Activated CD4-positive, alpha-beta T cell treated with anti-CD3 and anti-CD28 coated beads for 48 hours (primary cell): ENCODE measurements at regions not wholly inside any gene's neighbourhood (a gene's known extent, or its start where the extent isn't known, plus 50 kb on each side); places are given as distances from the start of the nearest gene placed in this dataset.
"Not testable (repeated sequence)": the region's sequence is repeated elsewhere in the genome, so short reads cannot be mapped to it uniquely, and the experiment has no call there.

Experiments
- DNase-seq: peaks from one replicate; pipeline ENCODE4 v3.0.0-alpha.2; 2020

DNA sequence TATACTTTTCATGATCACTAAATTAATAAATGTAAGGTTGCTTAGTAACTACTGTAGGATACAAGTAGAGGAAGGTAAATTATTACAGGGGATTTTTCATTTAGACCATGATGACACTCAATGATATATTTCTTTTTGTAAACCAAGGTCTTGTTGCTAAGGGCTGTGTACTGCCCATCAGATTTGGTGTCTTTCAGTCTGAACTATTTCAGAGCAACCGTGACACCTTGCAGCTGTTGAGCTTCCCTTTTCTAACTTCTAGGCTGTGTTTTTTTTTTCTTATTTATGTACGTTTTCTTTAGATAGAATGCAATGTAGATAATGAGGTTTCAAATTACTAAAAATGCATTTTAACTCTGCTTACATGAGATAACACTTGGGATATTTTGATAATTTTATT, 292.0 kb upstream of the MBL2 start:
- no peak for DNase-seq

DNA sequence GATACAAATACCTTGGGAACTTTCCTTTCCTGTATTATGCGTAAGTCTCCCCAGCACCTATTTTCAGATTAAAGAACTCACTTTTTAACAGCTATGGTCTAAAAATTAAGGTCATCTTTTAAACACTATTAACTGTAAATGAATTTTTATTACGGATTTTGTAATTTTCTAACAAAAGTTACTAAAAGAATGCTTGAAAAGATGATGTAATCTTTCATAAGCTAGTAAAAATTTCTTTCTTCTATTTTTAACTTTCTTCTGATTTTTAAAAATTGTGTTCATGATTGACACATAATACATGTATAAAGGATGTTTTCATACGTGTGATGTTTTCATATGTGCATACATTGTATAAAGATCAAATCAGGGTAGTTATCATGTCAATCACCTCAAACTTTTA, 291.2 kb upstream of the MBL2 start:
- DNase-seq, result no peak

DNA sequence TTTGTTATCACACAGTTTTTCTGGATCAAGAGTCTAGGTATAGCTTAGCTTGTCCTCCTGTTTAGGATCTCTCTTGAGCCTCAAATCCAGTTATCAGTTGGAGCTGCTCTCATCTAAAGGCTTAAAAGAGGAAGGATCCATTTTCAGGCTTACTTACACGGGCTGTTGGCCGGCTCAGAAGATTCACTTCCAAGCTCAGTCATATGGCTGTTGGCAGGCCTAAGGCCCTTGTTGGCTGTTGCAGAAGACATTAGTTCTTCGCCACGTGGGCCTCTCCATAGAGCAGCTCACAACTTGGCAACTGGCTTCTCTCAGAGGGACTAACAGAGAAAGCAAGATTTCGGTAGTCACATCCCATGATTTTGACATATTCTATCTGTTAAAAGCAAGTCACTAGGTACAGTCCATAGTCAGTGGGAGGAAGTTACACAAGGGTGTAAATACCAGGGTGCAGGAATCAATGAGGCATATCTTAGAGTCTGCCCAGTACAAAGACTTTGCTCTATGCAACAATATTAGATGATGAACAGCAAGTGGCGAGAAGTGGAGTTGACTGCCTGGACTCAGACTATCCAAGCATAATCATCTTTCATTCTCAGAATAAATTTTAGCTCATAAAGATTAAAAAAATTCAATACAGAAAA, 280.1 kb upstream of the MBL2 start:
- DNase-seq, result no peak

DNA sequence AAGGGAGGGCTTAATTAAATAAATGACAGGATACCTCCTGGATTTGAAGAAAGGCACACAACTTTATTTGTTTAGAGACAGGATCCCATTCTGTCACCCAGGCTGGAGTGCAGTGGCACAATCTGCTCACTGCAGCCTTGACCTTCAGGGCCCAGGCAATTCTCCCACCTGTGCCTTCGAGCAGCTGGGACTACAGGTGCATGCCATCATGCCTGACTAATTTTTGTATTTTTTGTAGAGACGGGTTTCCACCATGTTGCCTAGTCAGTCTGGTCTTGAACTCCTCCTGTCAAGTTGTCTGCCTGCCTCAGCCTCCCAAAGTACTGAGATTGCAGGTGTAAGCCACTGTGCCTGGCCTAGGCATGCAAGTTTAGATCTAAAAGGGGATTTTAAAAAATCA, 272.7 kb upstream of the MBL2 start:
- DNase-seq, result no peak

DNA sequence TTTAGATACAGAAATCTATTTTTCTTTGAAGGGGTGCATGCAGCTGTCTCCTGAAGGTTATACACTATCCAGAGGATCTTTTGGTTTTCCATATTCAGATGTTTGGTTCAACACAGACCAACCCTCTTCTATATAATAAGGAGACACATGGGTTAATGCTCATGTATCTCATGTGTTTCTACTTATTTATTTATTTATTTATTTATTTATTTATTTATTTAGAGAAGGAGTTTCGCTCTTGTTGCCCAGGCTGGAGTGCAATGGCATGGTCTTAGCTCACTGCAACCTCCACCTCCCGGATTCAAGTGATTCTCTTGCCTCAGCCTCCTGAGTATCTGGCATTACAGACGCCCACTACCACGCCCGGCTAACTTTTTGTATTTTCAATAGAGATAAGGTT, 263.2 kb upstream of the MBL2 start:
- DNase-seq, result not testable (repeated sequence)

DNA sequence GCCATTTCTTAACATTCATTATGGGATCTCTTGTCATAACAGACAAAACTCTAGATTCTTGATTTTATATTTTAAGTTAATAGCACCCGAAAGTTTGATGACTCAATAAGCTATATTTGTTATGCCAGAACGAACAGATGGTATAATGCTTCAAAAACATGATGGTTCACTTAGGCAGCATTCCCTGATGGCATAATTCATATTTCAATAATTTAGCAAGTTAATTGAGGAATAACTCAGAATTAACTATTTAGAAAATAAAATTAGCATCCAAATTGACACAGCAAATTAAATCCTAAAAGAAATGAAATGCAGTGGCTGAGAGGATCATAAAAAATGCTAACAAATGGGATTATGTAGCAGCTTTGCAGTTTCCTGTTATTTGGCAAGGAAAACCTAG, 260.8 kb upstream of the MBL2 start:
- no peak for DNase-seq

DNA sequence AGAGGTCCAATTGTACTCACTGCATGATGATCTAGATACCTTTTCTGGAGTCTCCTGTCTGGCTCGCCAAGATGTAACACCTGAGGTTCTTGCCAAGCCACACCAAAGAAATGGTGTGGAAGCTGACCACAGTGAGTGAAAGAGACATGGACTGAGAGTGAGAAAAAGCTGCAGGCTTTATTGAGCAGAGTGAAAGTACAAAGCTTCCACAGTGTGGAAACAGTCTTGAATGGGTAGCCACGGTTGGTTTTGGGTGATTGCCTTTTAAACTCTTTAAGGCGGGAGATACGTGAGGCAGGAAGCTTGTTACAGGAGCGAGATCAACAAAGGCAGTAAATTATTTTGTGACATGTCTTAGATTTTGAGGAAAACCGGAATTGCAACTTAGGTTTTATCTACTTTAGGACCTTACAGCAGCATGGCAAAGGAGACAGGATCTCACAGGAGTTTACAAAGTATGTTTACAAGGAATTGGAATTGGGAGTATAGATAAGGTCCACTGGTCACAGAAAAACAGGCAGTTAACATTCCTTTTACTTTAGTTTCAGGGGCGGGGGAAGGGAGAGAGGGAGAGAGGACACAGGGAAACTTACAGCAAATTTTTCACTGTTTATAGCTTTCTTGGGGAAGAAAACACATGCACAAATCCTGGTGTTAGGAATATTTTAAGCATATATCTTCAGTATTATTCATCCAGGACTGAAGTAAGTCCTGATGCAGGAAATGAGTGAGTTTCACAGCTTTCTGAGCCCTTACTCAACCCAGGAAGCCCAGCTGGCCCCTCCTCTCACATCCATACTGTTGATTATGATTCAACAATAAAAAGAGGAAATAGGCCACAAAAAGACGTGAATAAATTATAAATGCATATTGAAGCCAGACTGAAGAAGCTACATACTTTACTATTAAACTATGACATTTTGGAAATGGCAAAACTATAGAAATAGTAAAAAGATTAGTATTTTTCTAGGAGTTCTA, 257.6 kb upstream of the MBL2 start:
- not testable (repeated sequence) for DNase-seq

DNA sequence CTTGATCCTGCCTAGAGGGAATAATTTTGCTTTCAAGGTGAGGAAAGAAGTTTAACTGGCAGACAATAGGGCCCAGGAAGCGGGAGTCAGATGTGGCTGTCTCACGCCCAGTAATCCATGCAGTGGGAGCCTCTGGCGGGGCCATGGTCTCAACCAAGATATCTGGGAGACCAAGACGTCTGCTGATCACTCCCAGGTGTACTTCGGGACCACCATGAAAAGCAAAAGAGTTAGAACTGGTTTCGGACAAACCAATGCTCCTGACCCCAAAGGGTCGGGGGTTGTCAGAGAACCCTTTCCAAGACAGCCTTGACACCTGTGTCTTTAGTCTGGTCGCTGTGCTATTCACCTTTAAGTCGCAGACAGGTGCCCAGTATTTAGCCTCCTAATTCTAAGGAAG, 256.9 kb upstream of the MBL2 start:
- no peak for DNase-seq

DNA sequence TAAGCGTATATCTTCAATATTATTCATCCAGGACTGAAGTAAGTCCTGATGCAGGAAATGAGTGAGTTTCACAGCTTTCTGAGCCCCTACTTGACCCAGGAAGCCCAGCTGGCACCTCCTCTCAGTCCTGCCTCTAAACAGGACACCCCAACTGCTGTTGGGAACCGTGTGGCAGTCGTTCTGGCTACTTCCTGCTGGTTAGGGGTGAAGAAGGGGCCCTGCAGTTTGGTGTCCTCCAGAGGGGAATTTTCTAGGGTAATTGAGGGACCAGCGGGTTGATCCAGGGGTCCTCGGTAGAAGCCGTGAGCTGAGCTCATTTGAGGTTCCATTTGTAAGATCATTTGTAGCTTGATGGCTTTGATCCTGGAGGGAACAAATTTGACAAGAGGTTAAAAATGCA, 253.2 kb upstream of the MBL2 start:
- not testable (repeated sequence) for DNase-seq

DNA sequence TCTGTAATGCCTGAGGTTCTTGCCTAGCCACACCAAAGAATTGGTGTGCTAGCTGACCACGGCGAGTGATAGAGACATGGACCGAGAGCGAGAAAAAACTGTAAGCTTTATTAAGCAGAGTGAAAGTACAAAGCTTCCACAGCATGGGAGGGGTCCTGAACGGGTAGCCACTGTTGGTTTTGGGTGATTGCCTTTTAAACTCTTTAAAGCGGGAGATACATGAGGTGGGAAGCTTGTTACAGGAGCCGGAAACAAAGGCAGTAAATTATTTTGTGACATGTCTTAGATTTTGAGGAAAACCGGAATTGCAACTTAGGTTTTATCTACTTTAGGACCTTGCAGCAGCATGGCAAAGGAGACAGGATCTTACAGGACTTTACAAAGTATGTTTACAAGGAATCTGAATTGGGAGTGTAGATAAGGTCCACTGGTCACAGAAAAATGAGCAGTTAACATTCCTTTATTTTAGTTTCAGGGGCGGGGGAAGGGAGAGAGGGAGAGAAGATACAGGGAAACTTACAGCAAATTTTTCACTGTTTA, 252.7 kb upstream of the MBL2 start:
- DNase-seq, result no peak

DNA sequence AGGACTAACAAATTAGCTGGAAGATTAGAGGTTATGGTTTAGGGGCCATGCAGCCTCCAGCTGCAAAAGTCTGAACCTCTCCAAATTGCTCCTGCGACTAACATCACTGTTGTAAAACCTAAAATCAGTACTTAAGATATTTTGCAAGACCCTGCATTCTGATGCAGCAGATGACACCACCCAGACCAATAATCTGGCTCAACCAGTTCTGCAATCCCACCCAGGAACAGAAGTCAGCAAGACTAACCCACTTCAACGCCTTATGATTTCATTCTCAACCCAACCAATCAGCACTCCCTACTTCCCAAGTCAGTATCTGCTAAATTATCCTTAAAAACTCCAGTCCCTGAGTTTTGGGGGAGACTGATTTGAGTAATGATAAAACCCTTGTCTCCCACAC, 250.8 kb upstream of the MBL2 start:
- no peak for DNase-seq

DNA sequence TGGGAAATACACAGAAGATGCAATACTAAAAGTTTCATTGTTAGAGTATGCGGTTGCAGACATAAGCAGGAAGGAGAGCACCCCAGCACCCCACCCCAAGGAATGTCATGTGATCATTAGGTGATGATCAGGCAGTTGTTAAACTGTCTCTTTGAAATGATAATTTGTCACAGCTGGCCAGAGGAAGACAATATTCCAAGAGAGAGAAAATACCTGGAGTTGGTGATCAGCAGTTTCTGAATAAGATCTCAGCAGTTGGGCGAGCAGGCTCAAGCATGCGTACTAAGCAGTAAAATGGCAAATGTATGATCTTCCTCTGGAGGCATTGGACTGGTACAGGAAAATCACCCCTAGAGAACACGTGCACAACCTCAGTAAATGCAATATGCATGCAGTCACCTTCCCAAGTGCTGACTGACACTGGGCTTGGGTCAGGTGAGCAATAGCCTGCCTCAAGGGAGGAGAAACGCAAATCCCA, 250.1 kb upstream of the MBL2 start:
- DNase-seq, result no peak

DNA sequence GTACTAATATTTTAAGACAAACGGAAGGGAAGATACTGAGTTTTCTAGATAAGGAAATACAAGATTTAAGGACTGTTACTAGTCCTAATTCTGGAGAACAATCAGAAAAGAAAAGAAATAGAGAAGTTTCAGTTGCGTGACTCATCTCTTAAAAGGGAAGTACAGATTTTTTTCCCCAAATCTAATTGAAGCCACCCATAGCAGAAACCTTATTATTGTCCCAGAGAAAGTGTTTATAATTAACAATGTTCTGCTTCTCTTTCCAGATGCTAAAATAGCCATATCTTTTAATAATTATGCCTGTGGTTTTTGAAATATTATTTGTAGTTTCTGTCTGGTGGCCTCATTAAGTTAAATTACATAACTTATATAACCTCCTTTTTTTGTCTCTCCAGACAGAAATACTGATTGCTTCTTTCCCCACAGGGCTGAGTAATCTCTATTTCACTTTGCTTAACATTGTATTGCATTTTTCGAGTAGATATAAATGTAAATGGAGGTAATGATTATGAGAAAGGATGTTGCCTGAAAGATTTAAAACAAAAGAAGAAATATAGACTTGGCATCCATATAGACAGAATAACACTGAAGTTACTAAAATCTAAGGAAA, 240.7 kb upstream of the MBL2 start:
- no peak for DNase-seq

DNA sequence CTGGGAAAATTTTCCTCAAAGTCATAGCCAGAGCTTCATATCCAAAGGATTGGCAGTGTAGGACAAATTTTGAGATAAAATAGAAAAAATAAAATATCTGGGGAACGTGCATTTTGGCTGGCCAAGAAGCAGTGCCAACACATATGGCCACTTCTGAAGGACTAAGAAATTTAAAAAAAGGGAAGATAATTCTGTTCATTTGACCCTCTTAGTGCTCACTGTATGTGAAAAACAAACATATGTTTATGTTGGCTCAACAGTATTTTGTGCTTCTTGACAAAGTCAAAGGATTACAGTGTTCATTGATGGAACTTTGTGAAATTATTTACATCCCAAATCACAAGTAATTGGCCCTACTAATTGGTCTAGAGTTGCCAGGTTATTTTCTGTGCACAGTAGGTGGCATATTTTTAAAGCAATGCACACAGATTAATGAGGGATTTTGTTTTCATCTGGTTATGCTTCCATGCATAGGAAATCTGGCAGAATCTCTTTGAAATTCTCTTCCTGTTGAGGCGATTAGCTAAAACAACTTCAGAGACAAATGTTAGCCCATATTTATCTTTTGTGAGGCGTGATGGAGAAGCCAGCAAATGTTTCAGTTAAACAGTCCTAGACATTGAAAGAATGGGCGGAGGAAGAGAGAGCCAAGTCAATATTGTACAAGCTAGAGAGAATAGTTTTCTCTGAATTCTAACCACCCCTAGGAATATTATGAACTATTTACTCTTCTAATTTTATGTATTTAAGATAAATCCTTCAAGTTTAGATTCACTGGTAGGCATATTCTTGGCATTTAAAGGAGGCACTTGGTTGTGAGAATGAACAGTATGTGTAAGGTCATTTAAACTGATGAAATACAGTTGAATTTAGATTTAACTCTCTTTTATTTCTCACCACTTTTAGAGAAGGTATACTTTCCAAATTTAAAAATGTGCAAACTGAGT, 237.7 kb upstream of the MBL2 start:
- no peak for DNase-seq

DNA sequence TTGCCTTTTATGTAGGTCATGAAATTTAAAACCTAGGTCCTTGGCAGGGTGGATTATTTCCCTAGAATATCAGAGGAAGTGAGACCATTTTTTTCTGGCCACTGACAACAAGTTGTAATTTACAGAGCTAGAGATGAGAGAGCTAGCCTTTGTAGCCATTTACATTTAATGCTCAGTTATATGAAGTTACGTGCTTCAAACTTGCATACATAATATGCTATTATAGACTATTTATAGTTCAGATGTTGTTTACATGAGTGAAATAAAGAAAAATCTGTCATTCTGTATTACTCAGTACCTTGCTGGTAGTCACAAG, 234.9 kb upstream of the MBL2 start:
- no peak for DNase-seq

DNA sequence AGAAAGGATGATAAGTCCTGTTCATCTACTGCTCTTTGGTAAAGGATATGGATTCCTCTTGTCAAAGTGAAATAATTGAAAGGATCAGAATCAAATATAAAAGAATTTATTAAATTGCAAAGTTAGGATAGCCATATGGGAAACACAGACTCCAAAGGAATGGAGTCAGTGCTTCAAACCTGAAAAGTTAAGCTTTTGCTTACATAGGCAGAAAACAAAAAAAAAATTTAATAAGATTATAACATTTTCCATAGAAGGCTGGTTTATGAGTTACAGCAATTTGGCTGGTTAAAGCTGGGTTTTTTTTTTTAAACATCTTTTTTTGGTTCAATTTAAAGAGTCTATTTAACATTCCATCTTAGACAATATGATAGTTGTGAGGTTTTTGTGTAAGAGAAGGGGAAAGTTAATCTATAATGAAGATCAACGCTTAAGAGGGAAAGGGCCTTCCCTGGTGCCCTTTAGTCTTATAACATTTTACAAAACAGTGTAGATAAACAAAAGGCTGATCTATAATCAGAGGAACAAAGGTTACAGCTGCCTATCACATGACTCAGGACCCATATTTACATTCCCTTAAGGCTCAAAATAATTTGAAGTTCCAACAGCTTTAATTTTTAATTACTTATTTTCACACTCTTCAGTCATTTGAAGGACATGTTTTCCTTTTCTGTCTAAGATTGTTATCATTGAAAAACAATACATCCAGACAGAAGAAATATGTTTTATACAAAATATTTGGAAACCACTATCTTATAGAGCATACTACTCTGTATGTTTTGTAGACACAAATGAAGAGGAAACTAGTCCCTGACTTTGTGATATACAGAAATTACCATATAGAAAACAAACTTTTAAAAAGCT, 234.3 kb upstream of the MBL2 start:
- no peak for DNase-seq

DNA sequence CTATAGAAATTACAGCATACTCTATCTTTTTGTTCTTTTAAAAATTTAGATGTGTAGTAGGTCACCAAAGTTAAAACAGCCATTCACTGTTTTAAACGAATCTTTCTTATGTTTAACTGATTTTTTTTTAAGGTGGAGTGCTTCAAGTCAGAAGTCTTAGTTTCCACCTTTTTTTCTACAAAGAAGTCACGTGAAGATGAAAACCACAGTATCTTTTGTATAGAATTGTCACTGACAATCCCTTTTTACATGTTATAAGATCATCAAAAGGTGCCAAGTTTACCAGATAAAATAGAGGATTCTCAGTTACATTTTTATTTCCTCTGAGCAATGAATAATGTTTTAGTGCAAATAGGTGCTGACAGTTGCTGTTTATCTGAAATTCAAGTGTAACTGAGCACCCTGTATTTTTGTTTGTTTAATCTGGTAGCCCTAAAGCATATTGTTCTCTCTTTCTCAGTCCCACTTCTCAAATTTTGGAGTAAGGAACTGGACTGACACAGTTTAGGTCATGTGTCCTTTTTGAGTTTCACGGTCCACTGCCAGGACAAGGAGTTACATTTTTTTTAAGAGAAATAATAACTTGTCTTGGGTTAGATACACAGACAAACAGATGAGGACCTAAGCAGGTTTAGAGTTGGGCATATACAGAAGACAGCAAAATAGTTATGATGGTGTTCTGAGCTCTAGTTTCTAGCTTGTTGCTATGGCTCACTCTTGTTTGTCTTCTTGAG, 233.2 kb upstream of the MBL2 start:
- DNase-seq, result no peak

DNA sequence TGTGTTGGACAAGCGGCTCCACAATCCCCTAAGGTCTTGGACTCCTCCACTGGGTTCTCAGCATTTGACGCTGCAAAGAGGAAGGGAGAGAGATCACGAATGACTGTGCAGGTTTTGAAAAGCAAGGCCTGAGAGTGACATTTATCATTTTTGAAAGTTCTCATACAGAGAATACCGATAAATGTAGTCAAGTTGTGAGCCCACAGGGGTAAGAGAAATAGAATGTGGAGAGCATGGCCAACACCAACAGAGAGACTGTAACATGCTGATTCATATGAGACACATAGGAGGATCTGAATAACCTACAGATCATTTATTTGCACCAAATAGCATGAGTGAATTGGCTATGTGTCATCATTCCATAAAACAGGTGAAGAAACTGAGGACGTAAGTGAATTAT, 230.5 kb upstream of the MBL2 start:
- no peak for DNase-seq

DNA sequence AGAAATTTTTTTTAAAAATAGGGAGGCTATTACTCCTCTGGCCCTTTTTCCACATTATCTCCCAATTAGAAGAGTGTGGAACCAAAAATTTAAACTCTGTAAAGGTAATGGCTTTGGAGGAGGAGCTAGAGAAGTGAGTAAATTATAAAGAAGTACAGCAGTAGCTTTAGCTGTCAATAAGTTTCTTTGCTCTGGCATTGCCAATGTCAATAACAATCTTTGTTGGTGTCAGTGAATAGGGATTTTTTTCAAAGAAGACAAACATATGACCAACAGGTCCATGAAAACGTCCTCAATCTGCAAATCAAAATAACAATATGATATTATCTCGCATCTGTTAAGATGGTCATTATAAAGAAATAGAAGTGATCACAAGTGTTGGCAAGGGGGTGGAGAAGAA, 227.1 kb upstream of the MBL2 start:
- no peak for DNase-seq

DNA sequence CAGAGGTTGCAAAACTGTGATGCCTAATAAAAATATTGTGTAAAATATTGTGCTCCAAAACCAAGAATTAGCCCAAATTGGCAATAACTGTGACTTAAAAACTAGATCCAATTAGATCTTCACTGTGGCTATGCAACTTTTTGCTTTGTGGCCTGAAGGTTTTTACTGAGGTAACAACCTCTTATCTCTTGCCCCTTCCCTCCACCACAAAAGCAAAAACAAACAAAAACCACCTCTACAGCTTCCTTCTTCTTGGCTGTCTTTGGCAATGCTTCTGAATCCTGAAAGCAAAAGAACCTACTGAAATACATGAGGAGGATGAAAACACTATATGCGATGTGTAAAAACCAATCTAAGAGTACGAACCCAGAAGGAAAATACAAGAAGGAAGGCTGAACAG, 226.7 kb upstream of the MBL2 start:
- no peak for DNase-seq

DNA sequence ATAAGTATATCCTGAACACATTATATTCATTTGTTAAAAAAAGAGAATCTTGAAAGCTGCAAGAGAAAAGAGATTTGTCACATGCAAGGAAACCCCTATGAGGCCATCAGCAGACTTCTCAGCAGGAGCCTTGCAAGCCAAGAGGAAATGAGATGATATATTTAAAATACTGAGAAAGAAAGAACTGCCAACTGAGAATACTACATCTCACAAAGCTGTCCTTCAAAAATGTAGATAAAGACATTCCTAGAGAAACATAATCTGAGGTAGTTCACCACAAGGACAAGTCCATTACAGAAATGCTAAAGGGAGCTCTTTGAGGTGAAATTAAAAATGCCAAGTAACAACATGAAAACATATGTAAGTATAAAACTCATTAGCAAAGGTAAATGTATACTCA, 224.4 kb upstream of the MBL2 start:
- DNase-seq, result no peak
